NB4 (cell line): ENCODE measurements at regions not wholly inside any gene's neighbourhood (a gene's known extent, or its start where the extent isn't known, plus 50 kb on each side); places are given as distances from the start of the nearest gene placed in this dataset.
"Not testable (repeated sequence)": the region's sequence is repeated elsewhere in the genome, so short reads cannot be mapped to it uniquely, and the experiment has no call there.

Source experiments
- DNase-seq: peaks from one replicate; pipeline ENCODE4 v3.0.0; 2010; ENCODE audit warnings: low read depth
- H3K4me3 ChIP-seq: one replicate; pipeline ENCODE4 v1.5.1; 2011; ENCODE audit warnings: mild to moderate bottlenecking, low read depth, low read length, moderate library complexity
- MAX ChIP-seq: IDR thresholded peaks from 2 replicates; pipeline ENCODE4 v1.6.1; 2011; ENCODE audit warnings: low read depth, low read length
- MYC ChIP-seq: IDR thresholded peaks from 2 replicates; pipeline ENCODE4 v1.6.1; 2011; ENCODE audit warnings: low read depth, low read length
- POLR2A ChIP-seq: IDR thresholded peaks from 2 replicates; pipeline ENCODE4 v1.6.1; 2011; ENCODE audit warnings: mild to moderate bottlenecking; ENCODE audit not compliant: insufficient read length; ENCODE audit errors: extremely low read depth
- TF ChIP-seq, protein P1 (sequence below): IDR thresholded peaks from one replicate; pipeline ENCODE4 v1.5.1; 2012; ENCODE audit warnings: low read depth, low read length

- no peak overlapping the region for H3K4me3 ChIP-seq
- TF ChIP-seq MAX = no peak
- TF ChIP-seq, protein P1, sequence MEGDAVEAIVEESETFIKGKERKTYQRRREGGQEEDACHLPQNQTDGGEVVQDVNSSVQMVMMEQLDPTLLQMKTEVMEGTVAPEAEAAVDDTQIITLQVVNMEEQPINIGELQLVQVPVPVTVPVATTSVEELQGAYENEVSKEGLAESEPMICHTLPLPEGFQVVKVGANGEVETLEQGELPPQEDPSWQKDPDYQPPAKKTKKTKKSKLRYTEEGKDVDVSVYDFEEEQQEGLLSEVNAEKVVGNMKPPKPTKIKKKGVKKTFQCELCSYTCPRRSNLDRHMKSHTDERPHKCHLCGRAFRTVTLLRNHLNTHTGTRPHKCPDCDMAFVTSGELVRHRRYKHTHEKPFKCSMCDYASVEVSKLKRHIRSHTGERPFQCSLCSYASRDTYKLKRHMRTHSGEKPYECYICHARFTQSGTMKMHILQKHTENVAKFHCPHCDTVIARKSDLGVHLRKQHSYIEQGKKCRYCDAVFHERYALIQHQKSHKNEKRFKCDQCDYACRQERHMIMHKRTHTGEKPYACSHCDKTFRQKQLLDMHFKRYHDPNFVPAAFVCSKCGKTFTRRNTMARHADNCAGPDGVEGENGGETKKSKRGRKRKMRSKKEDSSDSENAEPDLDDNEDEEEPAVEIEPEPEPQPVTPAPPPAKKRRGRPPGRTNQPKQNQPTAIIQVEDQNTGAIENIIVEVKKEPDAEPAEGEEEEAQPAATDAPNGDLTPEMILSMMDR = no peak
- no peak for TF ChIP-seq MYC
- no peak for TF ChIP-seq POLR2A
- no peak for DNase-seq
Observed at GRCh38 chr6:150787429-150787828, 78.1 kb upstream of the MTHFD1L start.

- no peak overlapping the region for H3K4me3 ChIP-seq
- TF ChIP-seq, protein P1 = no peak
- TF ChIP-seq MAX (no peak), POLR2A (no peak), MYC (no peak)
- DNase-seq = peak; percentile 67
Observed at GRCh38 chr6:150788089-150788488, 77.4 kb upstream of the MTHFD1L start.

GRCh38 chr6:150789906-150790305 is 75.6 kb upstream of the MTHFD1L start:
- DNase-seq = peak; percentile 71
- H3K4me3 ChIP-seq = not testable (repeated sequence)

GRCh38 chr6:150791717-150792116 is 73.8 kb upstream of the MTHFD1L start:
- TF ChIP-seq POLR2A = no peak
- no peak for TF ChIP-seq MAX
- TF ChIP-seq, protein P1 = no peak
- TF ChIP-seq MYC = no peak
- no peak overlapping the region for H3K4me3 ChIP-seq
- DNase-seq = no peak

DNA sequence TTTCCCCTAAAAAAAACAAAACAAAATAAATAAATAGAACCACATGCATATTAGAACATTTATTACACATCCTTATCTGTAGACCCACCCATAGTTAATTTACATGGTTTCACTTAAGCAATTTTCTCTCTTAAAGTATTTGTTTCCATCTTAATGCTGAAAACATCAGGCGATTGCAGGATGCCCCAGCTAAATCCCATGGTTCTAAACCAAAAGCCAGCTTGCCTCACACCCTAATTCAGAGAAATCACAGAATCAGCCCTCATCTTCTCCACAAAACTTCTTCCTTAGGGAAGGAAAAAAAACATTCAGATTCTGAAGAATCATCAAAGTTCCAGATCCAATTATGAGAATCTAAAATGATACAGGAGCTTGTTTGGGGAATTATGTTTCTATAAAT is 67.6 kb upstream of the MTHFD1L start:
- H3K4me3 ChIP-seq = no peak overlapping the region
- no peak for DNase-seq
- TF ChIP-seq, protein P1 = no peak
- TF ChIP-seq MYC (no peak), MAX (no peak), POLR2A (no peak)

DNA sequence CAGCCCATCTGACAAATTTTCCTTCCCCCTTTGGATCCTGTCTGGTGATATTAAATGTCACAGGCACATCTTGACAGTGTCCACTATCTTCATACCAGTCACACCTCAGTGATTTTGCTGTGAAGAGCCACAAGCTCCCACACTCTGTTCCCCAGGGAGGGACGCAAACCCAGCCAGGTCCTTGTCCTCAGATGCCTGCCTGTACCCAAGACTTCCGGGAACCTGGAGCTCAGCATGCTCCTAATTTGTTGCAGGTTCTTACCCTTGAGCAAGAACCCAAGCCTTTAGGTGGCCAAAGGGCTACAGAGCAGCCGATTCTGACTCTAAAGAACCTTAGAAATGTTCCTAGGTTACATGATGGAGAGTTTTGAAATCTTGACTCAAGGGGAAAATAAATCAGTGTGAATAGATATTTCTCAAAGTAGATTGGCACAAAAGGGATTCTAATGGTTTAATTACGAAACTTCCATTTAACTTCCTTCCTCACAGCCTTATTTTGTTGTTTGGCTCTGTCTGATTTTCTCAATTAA is 66.2 kb upstream of the MTHFD1L start:
- DNase-seq = no peak
- no peak for TF ChIP-seq POLR2A
- no peak for TF ChIP-seq MYC
- TF ChIP-seq, protein P1 = no peak
- TF ChIP-seq MAX = no peak
- H3K4me3 ChIP-seq = no peak overlapping the region
